K562 (cell line): ENCODE measurements at regions not wholly inside any gene's neighbourhood (a gene's known extent, or its start where the extent isn't known, plus 50 kb on each side); places are given as distances from the start of the nearest gene placed in this dataset.

Source experiments
- ATAC-seq: fragments of 200-7000 bp; cut with Tn5 transposase; 3 replicates; pipeline ENCODE4 v1.9.1; 2020; ENCODE audit warnings: moderate library complexity
- BruUV-seq: library from RNA; stranded (reverse); fragments of 400-500 nt; replicated peaks from 2 replicates; lab custom pipeline; 2021; lab: Mats Ljungman, UMichigan
- CTCF ChIA-PET: fragments of 300-600 bp; formaldehyde crosslinking; extraction: SDS; loops from one replicate; lab custom pipeline; 2021; ENCODE audit warnings: low intra/inter-chr PET ratio; lab: Yijun Ruan, JAX
- POLR2A ChIA-PET: fragments of 300-600, 350-650 bp; sonication (Branson Sonifier 250); formaldehyde crosslinking; extraction: SDS; loops from one replicate; lab custom pipeline; 2021; ENCODE audit warnings: antibody characterized with exemption, inconsistent platforms; lab: Yijun Ruan, JAX
- DNase-seq, 4 experiments: peaks; one replicate each; pipeline versions ENCODE4 v3.0.0 to v3.0.0-alpha.2; 2011 to 2018; ENCODE audit warnings: low spot score in 3 of 4, mixed read lengths in 3 of 4; ENCODE audit errors: extremely low read depth in 1 of 4
- FAIRE-seq: peaks from 2 replicates; lab custom pipeline; 2011; peaks lifted over from hg19 to GRCh38; lab: Jason Lieb, UNC
- H2AFZ ChIP-seq: 2 replicates; pipeline ENCODE4 v1.6.0; 2011; ENCODE audit warnings: low read depth, low read length, control low read depth, inconsistent platforms
- H3K27ac ChIP-seq: fragments of 200-600 bp; 3 replicates; pipeline ENCODE4 v1.8.0; 2011; ENCODE audit warnings: low read depth, mild to moderate bottlenecking, control low read depth, inconsistent platforms, low read length, moderate library complexity, mixed read lengths; ENCODE audit errors: extremely low read depth
- H3K27me3 ChIP-seq, 2 experiments: fragments of 300-600 bp in 1 of 2; 2 replicates in 1 of 2; 3 replicates in 1 of 2; pipeline versions ENCODE4 v1.6.0 to v1.8.0; 2011; ENCODE audit warnings: inconsistent platforms in 2 of 2, low read length in 2 of 2, mild to moderate bottlenecking in 1 of 2, mixed read lengths in 1 of 2, moderate library complexity in 1 of 2; ENCODE audit not compliant: control insufficient read depth in 2 of 2, insufficient read depth in 2 of 2
- H3K36me3 ChIP-seq: fragments of 300-600 bp; 3 replicates; pipeline ENCODE4 v1.8.0; 2011; ENCODE audit warnings: mild to moderate bottlenecking, low read length, inconsistent platforms; ENCODE audit not compliant: control insufficient read depth, insufficient read depth
- H3K4me1 ChIP-seq, 2 experiments: fragments of 200-600 bp in 1 of 2; replicated peaks in 1 of 2; 2 replicates in 1 of 2; 3 replicates in 1 of 2; pipeline versions ENCODE4 v1.5.1 to v1.8.0; 2011; ENCODE audit warnings: inconsistent platforms in 2 of 2, low read length in 2 of 2, mild to moderate bottlenecking in 1 of 2, mixed read lengths in 1 of 2, moderate library complexity in 1 of 2; ENCODE audit not compliant: control insufficient read depth in 2 of 2, insufficient read depth in 2 of 2
- H3K4me2 ChIP-seq: 2 replicates; pipeline ENCODE4 v1.6.1; 2011; ENCODE audit warnings: low read length, control low read depth, inconsistent platforms, mixed read lengths; ENCODE audit not compliant: insufficient read depth
- H3K4me3 ChIP-seq: fragments of 200-600 bp; sonication (generic), shearing (Covaris generic); 2 replicates; pipeline ENCODE4 v1.5.1; 2016; ENCODE audit warnings: control low read depth, inconsistent platforms
- H3K79me2 ChIP-seq: fragments of 200-600 bp; 3 replicates; pipeline ENCODE4 v1.8.0; 2011; ENCODE audit warnings: low read length, inconsistent platforms; ENCODE audit not compliant: control insufficient read depth, insufficient read depth
- H3K9ac ChIP-seq, 2 experiments: 2 replicates each; pipeline versions ENCODE4 v1.6.0 to v1.6.1; 2011; ENCODE audit warnings: low read depth in 2 of 2, low read length in 2 of 2, control low read depth in 1 of 2, inconsistent platforms in 1 of 2, mild to moderate bottlenecking in 1 of 2, mixed read lengths in 1 of 2; ENCODE audit not compliant: insufficient read depth in 1 of 2
- H3K9me1 ChIP-seq: one replicate; pipeline ENCODE4 v1.6.0; 2011; ENCODE audit warnings: inconsistent platforms, mild to moderate bottlenecking, low read length, moderate library complexity; ENCODE audit not compliant: control insufficient read depth, insufficient read depth
- H3K9me3 ChIP-seq: replicated peaks from 2 replicates; pipeline ENCODE4 v1.5.1; 2011; ENCODE audit warnings: low read depth, low read length, inconsistent platforms; ENCODE audit not compliant: control insufficient read depth, insufficient read depth
- H4K20me1 ChIP-seq: replicated peaks from 2 replicates; pipeline ENCODE4 v1.6.1; 2011; ENCODE audit warnings: low read length, inconsistent platforms, mixed read lengths; ENCODE audit not compliant: control insufficient read depth, insufficient read depth
- PYGO2 ChIP-seq: fragments of 450-650 bp; IDR thresholded peaks from 2 replicates; pipeline ENCODE4 v1.6.1; 2016; ENCODE audit warnings: mild to moderate bottlenecking, missing genetic modification characterization, moderate library complexity, missing compliant biosample characterization
- whole genome bisulfite sequencing: fragments of 100-300 bp; shearing (Covaris generic); methylation state at CpG from one replicate; pipeline ENCODE4 v1.1.6; 2016; ENCODE audit warnings: low coverage, mixed read lengths; ENCODE audit not compliant: insufficient coverage; ENCODE audit errors: missing lambda C conversion rate; 5-methylcytosine and 5-hydroxymethylcytosine counted together
- in situ Hi-C: fragments of 300-500 bp; cut with MboI; formaldehyde crosslinking; loops from 4 replicates; pipeline ENCODE4 v1.15.0; 2018; ENCODE audit warnings: inconsistent platforms, mixed read lengths
- intact Hi-C: fragments of 100-400 bp; cut with micrococcal nuclease; formaldehyde crosslinking; loops from 2 replicates; pipeline ENCODE4 v1.14.2; 2022
- TF ChIP-seq, protein P1 (sequence below): fragments of 200-400 bp; formaldehyde crosslinking; IDR thresholded peaks from 2 replicates; pipeline ENCODE4 v1.6.1; 2017; ENCODE audit warnings: mild to moderate bottlenecking, low read depth, low read length, moderate library complexity

DNA sequence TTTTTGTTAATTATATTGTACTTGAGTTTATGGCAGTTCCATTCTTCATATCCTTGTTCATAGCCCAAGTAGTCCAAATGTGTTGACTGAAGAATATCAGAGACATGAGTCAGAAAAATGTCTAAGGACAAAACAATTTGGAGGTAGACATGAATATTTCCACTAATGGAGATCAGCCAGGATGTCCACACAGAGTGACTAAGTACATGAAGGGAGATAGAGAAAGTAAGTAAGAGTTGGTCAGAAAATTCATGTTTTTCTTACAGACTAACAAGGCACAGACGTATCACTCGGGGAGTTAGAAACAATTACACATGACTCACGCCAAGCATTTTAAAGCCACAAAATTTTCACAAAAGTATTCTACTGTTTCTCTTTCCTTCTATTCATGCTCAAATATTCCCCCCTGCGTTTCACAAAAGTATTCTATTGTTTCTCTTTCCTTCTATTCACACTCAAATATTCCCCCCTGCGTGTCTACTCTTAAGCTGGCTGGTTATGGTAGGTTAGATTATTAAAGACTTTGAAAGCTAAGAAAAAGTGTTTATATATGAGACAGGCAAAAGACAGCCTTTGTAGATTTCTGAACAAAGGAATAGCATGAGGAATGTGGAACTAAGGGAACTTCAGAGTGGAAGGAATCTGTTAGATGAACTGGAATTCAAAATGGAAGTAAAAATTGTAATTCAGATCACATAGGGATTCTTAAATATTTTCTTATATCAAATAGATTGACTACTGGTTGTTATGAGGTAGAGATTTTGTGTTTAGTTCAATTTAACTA lies 648.7 kb upstream of the CCDC54 start (continued):
- no peak for TF ChIP-seq PYGO2 (tag)

DNA sequence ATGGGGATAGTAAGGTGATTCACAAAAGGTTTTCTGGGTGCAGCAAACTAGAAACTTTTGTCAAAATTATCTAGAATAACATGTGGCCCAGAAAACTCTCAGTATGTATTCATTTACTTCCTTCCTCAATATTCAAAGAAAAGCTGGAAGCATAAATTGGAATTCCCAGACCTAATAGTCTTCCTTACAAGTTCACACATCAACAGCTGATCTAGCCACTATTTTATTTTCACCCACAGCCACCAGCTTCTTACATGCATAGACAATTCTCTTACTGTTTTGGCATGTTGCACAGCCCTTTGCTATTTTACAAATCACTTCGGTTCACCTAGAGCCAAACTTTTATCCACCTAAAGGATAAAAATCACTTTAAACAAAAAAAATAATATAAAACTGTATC lies 647.8 kb upstream of the CCDC54 start:
- Histone ChIP-seq H3K27me3 (no peaks in the 10 kb centered on the region), H3K4me2 (no peak overlapping the region), H4K20me1 (no peaks in the 10 kb centered on the region), H3K9me1 (no peaks in the 10 kb centered on the region), H3K27ac (no peak overlapping the region), H3K4me3 (no peak overlapping the region), H3K4me1 (no peaks in the 10 kb centered on the region), H2AFZ (no peak overlapping the region), H3K9me3 (no peaks in the 10 kb centered on the region), H3K9ac (no peak overlapping the region), H3K79me2 (no peaks in the 10 kb centered on the region), H3K36me3 (no peaks in the 10 kb centered on the region)
- intact Hi-C loops (no loop called here), in situ Hi-C loops (no loop called here)
- ATAC-seq: no peak
- WGBS: 0% methylated on average over 1 of the region's 1 CpG
- DNase-seq: no peak
- TF ChIP-seq, protein P1, sequence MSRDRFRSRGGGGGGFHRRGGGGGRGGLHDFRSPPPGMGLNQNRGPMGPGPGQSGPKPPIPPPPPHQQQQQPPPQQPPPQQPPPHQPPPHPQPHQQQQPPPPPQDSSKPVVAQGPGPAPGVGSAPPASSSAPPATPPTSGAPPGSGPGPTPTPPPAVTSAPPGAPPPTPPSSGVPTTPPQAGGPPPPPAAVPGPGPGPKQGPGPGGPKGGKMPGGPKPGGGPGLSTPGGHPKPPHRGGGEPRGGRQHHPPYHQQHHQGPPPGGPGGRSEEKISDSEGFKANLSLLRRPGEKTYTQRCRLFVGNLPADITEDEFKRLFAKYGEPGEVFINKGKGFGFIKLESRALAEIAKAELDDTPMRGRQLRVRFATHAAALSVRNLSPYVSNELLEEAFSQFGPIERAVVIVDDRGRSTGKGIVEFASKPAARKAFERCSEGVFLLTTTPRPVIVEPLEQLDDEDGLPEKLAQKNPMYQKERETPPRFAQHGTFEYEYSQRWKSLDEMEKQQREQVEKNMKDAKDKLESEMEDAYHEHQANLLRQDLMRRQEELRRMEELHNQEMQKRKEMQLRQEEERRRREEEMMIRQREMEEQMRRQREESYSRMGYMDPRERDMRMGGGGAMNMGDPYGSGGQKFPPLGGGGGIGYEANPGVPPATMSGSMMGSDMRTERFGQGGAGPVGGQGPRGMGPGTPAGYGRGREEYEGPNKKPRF: no peak
- POLR2A ChIA-PET: no interaction called here
- FAIRE-seq: no peak
- CTCF ChIA-PET: no interaction called here
- no TSS peak for BruUV-seq
